IPS-18c (cell line): ENCODE measurements at regions not wholly inside any gene's neighbourhood (a gene's known extent, or its start where the extent isn't known, plus 50 kb on each side); places are given as distances from the start of the nearest gene placed in this dataset.
A peak's percentile ranks its signal among the peaks of the same experiment; 100 is the strongest.
"Not testable (repeated sequence)": the region's sequence is repeated elsewhere in the genome, so short reads cannot be mapped to it uniquely, and the experiment has no call there.

Experiments used
- H3K4me3 ChIP-seq: 2 replicates; pipeline ENCODE4 v1.7.0; 2013; ENCODE audit warnings: low read depth, mild to moderate bottlenecking, low read length, moderate library complexity; ENCODE audit not compliant: insufficient read depth
- H3K9me3 ChIP-seq: one replicate; pipeline ENCODE4 v1.6.1; 2013; ENCODE audit warnings: mild to moderate bottlenecking, low read length, moderate library complexity; ENCODE audit not compliant: control insufficient read depth, insufficient read depth

- not testable (repeated sequence) for H3K9me3 ChIP-seq, H3K4me3 ChIP-seq
These were observed 178.2 kb upstream of the ZNG1F start for GRCh38 chr9:41367301-41367700.

- not testable (repeated sequence) for H3K9me3 ChIP-seq
These were observed 172.7 kb upstream of the ZNG1F start for GRCh38 chr9:41361790-41362189.

GRCh38 chr9:41359116-41359515 lies 170.0 kb upstream of the ZNG1F start:
- not testable (repeated sequence) for H3K9me3 ChIP-seq
- peak overlapping the region; percentile 46; the same call in 1 of the 2 replicates for H3K4me3 ChIP-seq

More at GRCh38 chr9:41361790-41362189, 172.7 kb upstream of the ZNG1F start:
- H3K4me3 ChIP-seq: not testable (repeated sequence)

- H3K9me3 ChIP-seq: not testable (repeated sequence)
- peak overlapping the region; percentile 46; the same call in 1 of the 2 replicates for H3K4me3 ChIP-seq
These were observed 169.6 kb upstream of the ZNG1F start for GRCh38 chr9:41358682-41359081.

- H3K9me3 ChIP-seq, H3K4me3 ChIP-seq: not testable (repeated sequence)
These were observed 168.8 kb upstream of the ZNG1F start for GRCh38 chr9:41357918-41358404.

- not testable (repeated sequence) for H3K9me3 ChIP-seq, H3K4me3 ChIP-seq
These were observed 168.2 kb upstream of the ZNG1F start for GRCh38 chr9:41357350-41357748.

- not testable (repeated sequence) for H3K9me3 ChIP-seq, H3K4me3 ChIP-seq
These were observed 167.7 kb upstream of the ZNG1F start for GRCh38 chr9:41356588-41357349.

- H3K4me3 ChIP-seq, H3K9me3 ChIP-seq: not testable (repeated sequence)
These were observed 166.8 kb upstream of the ZNG1F start for GRCh38 chr9:41355712-41356450.

- H3K4me3 ChIP-seq, H3K9me3 ChIP-seq: not testable (repeated sequence)
These were observed 165.9 kb upstream of the ZNG1F start for GRCh38 chr9:41354978-41355377.

GRCh38 chr9:41354060-41354934 lies 165.2 kb upstream of the ZNG1F start:
- not testable (repeated sequence) for H3K4me3 ChIP-seq, H3K9me3 ChIP-seq

- H3K9me3 ChIP-seq, H3K4me3 ChIP-seq: not testable (repeated sequence)
These were observed 163.9 kb upstream of the ZNG1F start for GRCh38 chr9:41353026-41353425.

GRCh38 chr9:41352390-41352789 lies 163.3 kb upstream of the ZNG1F start:
- not testable (repeated sequence) for H3K9me3 ChIP-seq, H3K4me3 ChIP-seq

GRCh38 chr9:41347893-41348292 lies 158.8 kb upstream of the ZNG1F start:
- H3K9me3 ChIP-seq, H3K4me3 ChIP-seq: not testable (repeated sequence)

GRCh38 chr9:41332562-41332961 lies 143.4 kb upstream of the ZNG1F start:
- H3K4me3 ChIP-seq, H3K9me3 ChIP-seq: not testable (repeated sequence)

GRCh38 chr9:41321277-41321676 lies 132.2 kb upstream of the ZNG1F start:
- not testable (repeated sequence) for H3K9me3 ChIP-seq, H3K4me3 ChIP-seq

GRCh38 chr9:41308953-41309352 lies 119.8 kb upstream of the ZNG1F start:
- H3K9me3 ChIP-seq, H3K4me3 ChIP-seq: not testable (repeated sequence)

GRCh38 chr9:41285744-41286143 lies 96.6 kb upstream of the ZNG1F start:
- H3K4me3 ChIP-seq, H3K9me3 ChIP-seq: not testable (repeated sequence)
